GM18951 (cell line): ENCODE measurements at regions not wholly inside any gene's neighbourhood (a gene's known extent, or its start where the extent isn't known, plus 50 kb on each side); places are given as distances from the start of the nearest gene placed in this dataset.

Source experiments
- POLR2A ChIP-seq: IDR thresholded peaks from 4 replicates; pipeline ENCODE4 v1.6.1; 2011; ENCODE audit warnings: mild to moderate bottlenecking; ENCODE audit not compliant: insufficient read length, insufficient read depth; ENCODE audit errors: extremely low read depth
- in situ Hi-C: fragments of 300-500 bp; cut with MboI; formaldehyde crosslinking; loops from one replicate; pipeline ENCODE4 v1.12.0; 2022; ENCODE audit warnings: low sequenced_read_pairs, mixed read lengths, inconsistent platforms; ENCODE audit not compliant: unreplicated experiment

GRCh38 chr12:38961683-38962082, 56.3 kb upstream of the CPNE8 start:
- in situ Hi-C loops, result no loop called here
- TF ChIP-seq POLR2A, result no peak

DNA sequence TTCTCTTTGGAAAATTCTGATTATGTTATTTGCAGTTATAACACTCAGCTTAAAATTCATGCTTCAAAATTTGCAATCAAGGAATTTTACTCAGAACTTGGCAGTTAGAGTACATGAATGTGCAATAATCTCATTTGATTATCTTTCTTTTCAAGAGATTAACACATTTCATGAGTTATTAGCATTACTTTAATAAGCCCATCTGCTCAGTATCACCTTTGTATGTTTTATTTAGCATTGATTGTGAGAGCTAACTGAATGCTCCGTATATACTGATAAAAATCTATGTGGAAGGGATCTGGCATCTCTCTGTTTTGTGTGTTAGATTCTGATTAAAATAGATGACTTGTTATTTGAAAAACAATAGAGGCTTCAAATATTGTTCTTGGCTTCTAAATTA, 55.6 kb upstream of the CPNE8 start:
- no peak for TF ChIP-seq POLR2A
- in situ Hi-C loops, result no loop called here

- in situ Hi-C loops, result no loop called here
- no peak for TF ChIP-seq POLR2A
Measured at GRCh38 chr12:38956337-38956736, 50.9 kb upstream of the CPNE8 start.
